WTC11 (cell line): ENCODE measurements at regions not wholly inside any gene's neighbourhood (a gene's known extent, or its start where the extent isn't known, plus 50 kb on each side); places are given as distances from the start of the nearest gene placed in this dataset.

Experiments used
- ATAC-seq: fragments of 200-7000 bp; cut with Tn5 transposase; 2 replicates; pipeline ENCODE4 v1.10.0; 2021; ENCODE audit warnings: mild to moderate bottlenecking, moderate library complexity
- CTCF ChIA-PET: fragments of 300-600 bp; sonication (Branson Sonifier 250); formaldehyde crosslinking; loops from one replicate; lab custom pipeline; 2021; ENCODE audit warnings: antibody characterized with exemption; lab: Charles Lee
- POLR2A ChIA-PET: fragments of 350-600 bp; sonication (Branson Sonifier 250); formaldehyde crosslinking; loops from one replicate; lab custom pipeline; 2021; ENCODE audit warnings: antibody characterized with exemption; lab: Charles Lee
- DNase-seq: peaks from one replicate; pipeline ENCODE4 v3.0.0; 2021; ENCODE audit warnings: low spot score
- H3K27ac Mint-ChIP-seq: 2 replicates; pipeline ENCODE4 v1.8.0; 2021; ENCODE audit warnings: mixed read lengths
- H3K27me3 Mint-ChIP-seq: 2 replicates; pipeline ENCODE4 v1.8.0; 2021; ENCODE audit warnings: low read depth, mild to moderate bottlenecking, moderate library complexity, mixed read lengths
- H3K36me3 Mint-ChIP-seq: 2 replicates; pipeline ENCODE4 v1.8.0; 2021; ENCODE audit warnings: mixed read lengths
- H3K4me1 Mint-ChIP-seq: 2 replicates; pipeline ENCODE4 v1.8.0; 2022; ENCODE audit warnings: mixed read lengths
- H3K4me3 Mint-ChIP-seq: 2 replicates; pipeline ENCODE4 v1.8.0; 2021; ENCODE audit warnings: mild to moderate bottlenecking, moderate library complexity, mixed read lengths
- H3K9me3 Mint-ChIP-seq: 2 replicates; pipeline ENCODE4 v1.8.0; 2021; ENCODE audit warnings: mixed read lengths
- HMGA2 ChIP-seq: fragments of 250-450 bp; sonication (Bioruptor Pico); IDR thresholded peaks from 2 replicates; pipeline ENCODE4 v1.4.0; 2021; ENCODE audit warnings: mild to moderate bottlenecking, moderate library complexity
- JUN ChIP-seq: sonication (generic); formaldehyde crosslinking; IDR thresholded peaks from 2 replicates; pipeline ENCODE4 v1.8.0; 2023; ENCODE audit warnings: mild to moderate bottlenecking, missing genetic modification reagents
- MXD4 ChIP-seq: fragments of 250-450 bp; sonication (Bioruptor Pico); IDR thresholded peaks from 2 replicates; pipeline ENCODE4 v1.8.0; 2021; ENCODE audit warnings: mild to moderate bottlenecking, moderate library complexity, borderline replicate concordance
- NR1H2 ChIP-seq: sonication (generic); formaldehyde crosslinking; IDR thresholded peaks from 2 replicates; pipeline ENCODE4 v1.9.0; 2021; ENCODE audit warnings: mild to moderate bottlenecking, moderate library complexity, missing genetic modification reagents
- OVOL2 ChIP-seq: fragments of 250-450 bp; sonication (Bioruptor Pico); IDR thresholded peaks from 2 replicates; pipeline ENCODE4 v1.9.0; 2021; ENCODE audit warnings: mild to moderate bottlenecking, borderline replicate concordance
- RORB ChIP-seq: fragments of 250-450 bp; sonication (Bioruptor Pico); IDR thresholded peaks from 2 replicates; pipeline ENCODE4 v1.9.0; 2021; ENCODE audit warnings: mild to moderate bottlenecking
- SMAD4 ChIP-seq: sonication (generic); formaldehyde crosslinking; IDR thresholded peaks from 2 replicates; pipeline ENCODE4 v1.8.0; 2022; ENCODE audit warnings: mild to moderate bottlenecking, missing genetic modification reagents
- TCF7 ChIP-seq: sonication (generic); formaldehyde crosslinking; IDR thresholded peaks from 2 replicates; pipeline ENCODE4 v1.8.0; 2022; ENCODE audit warnings: mild to moderate bottlenecking, low read depth, missing genetic modification reagents, moderate library complexity
- ZBTB21 ChIP-seq: sonication (generic); formaldehyde crosslinking; IDR thresholded peaks from 2 replicates; pipeline ENCODE4 v1.8.1; 2023; ENCODE audit warnings: mild to moderate bottlenecking, missing genetic modification reagents, borderline replicate concordance
- ZNF396 ChIP-seq: fragments of 250-450 bp; sonication (Bioruptor Pico); IDR thresholded peaks from 2 replicates; pipeline ENCODE4 v1.8.0; 2021; ENCODE audit warnings: mild to moderate bottlenecking, moderate library complexity, borderline replicate concordance
- TF ChIP-seq, protein P1 (sequence below): fragments of 250-450 bp; sonication (Bioruptor Pico); IDR thresholded peaks from 2 replicates; pipeline ENCODE4 v1.9.0; 2021; ENCODE audit warnings: mild to moderate bottlenecking, borderline replicate concordance
- TF ChIP-seq, protein P2 (sequence below): sonication (generic); formaldehyde crosslinking; IDR thresholded peaks from 2 replicates; pipeline ENCODE4 v1.8.1; 2023; ENCODE audit warnings: mild to moderate bottlenecking, missing genetic modification reagents, moderate library complexity
- TF ChIP-seq, protein P3 (sequence below): fragments of 250-450 bp; sonication (Bioruptor Pico); IDR thresholded peaks from 2 replicates; pipeline ENCODE4 v1.8.0; 2021; ENCODE audit warnings: mild to moderate bottlenecking
- TF ChIP-seq, protein P4 (sequence below): fragments of 250-450 bp; sonication (Bioruptor Pico); IDR thresholded peaks from 2 replicates; pipeline ENCODE4 v1.9.0; 2021; ENCODE audit warnings: mild to moderate bottlenecking
- TF ChIP-seq, protein P5 (sequence below): sonication (generic); formaldehyde crosslinking; IDR thresholded peaks from 2 replicates; pipeline ENCODE4 v1.8.1; 2023; ENCODE audit warnings: mild to moderate bottlenecking, missing genetic modification reagents

DNA sequence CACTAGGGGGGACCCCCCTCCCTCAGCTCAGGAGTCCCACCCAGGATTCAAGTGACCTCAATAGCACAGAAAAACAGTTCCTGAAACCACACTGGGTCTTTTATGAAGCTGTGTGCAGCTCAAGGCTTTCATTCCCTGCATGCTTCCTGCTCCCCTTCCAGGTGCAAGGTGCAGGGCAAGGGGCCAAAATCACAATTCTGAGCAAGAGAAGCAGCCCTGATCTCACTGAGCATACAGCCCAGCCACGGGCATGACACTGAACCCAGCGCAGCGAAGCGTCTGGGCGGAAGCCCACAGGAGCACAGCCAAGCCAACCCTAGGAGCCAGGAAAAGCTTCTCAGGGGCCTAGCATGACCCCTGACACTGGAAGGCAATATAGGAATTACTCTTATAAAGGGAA lies 62.9 kb downstream of the IRX2 start (continued):
- TF ChIP-seq, protein P1, sequence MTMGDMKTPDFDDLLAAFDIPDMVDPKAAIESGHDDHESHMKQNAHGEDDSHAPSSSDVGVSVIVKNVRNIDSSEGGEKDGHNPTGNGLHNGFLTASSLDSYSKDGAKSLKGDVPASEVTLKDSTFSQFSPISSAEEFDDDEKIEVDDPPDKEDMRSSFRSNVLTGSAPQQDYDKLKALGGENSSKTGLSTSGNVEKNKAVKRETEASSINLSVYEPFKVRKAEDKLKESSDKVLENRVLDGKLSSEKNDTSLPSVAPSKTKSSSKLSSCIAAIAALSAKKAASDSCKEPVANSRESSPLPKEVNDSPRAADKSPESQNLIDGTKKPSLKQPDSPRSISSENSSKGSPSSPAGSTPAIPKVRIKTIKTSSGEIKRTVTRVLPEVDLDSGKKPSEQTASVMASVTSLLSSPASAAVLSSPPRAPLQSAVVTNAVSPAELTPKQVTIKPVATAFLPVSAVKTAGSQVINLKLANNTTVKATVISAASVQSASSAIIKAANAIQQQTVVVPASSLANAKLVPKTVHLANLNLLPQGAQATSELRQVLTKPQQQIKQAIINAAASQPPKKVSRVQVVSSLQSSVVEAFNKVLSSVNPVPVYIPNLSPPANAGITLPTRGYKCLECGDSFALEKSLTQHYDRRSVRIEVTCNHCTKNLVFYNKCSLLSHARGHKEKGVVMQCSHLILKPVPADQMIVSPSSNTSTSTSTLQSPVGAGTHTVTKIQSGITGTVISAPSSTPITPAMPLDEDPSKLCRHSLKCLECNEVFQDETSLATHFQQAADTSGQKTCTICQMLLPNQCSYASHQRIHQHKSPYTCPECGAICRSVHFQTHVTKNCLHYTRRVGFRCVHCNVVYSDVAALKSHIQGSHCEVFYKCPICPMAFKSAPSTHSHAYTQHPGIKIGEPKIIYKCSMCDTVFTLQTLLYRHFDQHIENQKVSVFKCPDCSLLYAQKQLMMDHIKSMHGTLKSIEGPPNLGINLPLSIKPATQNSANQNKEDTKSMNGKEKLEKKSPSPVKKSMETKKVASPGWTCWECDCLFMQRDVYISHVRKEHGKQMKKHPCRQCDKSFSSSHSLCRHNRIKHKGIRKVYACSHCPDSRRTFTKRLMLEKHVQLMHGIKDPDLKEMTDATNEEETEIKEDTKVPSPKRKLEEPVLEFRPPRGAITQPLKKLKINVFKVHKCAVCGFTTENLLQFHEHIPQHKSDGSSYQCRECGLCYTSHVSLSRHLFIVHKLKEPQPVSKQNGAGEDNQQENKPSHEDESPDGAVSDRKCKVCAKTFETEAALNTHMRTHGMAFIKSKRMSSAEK (CRISPR knock-in tag) = no peak
- TF ChIP-seq, protein P2, sequence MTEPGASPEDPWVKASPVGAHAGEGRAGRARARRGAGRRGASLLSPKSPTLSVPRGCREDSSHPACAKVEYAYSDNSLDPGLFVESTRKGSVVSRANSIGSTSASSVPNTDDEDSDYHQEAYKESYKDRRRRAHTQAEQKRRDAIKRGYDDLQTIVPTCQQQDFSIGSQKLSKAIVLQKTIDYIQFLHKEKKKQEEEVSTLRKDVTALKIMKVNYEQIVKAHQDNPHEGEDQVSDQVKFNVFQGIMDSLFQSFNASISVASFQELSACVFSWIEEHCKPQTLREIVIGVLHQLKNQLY = no peak
- TF ChIP-seq, protein P3, sequence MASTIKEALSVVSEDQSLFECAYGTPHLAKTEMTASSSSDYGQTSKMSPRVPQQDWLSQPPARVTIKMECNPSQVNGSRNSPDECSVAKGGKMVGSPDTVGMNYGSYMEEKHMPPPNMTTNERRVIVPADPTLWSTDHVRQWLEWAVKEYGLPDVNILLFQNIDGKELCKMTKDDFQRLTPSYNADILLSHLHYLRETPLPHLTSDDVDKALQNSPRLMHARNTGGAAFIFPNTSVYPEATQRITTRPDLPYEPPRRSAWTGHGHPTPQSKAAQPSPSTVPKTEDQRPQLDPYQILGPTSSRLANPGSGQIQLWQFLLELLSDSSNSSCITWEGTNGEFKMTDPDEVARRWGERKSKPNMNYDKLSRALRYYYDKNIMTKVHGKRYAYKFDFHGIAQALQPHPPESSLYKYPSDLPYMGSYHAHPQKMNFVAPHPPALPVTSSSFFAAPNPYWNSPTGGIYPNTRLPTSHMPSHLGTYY (CRISPR knock-in tag) = no peak
- TF ChIP-seq NR1H2 (CRISPR knock-in tag) = no peak
- TF ChIP-seq RORB = no peak
- no peak for TF ChIP-seq ZBTB21 (CRISPR knock-in tag)
- TF ChIP-seq HMGA2 (CRISPR knock-in tag) = no peak
- no peak for TF ChIP-seq TCF7
- TF ChIP-seq, all 79 proteins: peak for 0

DNA sequence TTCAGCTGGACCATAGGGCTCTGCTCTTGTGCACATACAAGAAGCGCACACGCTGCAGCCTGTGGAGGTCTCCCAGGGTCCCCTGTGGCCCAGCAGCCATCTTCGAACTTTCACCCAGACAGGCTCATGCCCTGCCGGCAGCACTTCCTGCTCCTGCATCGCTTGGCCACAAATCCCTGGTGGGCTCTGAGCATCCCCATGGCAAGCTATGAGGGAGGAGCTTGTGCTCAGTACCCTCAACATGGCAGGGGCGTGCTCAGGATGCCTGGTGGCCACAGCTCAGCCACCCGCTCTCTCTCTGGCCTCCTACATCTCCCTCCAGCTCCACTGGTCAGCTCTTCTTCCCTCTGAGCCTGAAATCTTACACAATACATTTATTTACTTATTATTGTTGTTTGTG lies 63.7 kb downstream of the IRX2 start:
- ChIA-PET CTCF (no interaction called here), POLR2A (no interaction called here)
- no peak for ATAC-seq
- Mint-ChIP-seq H3K9me3 (peaks cover 22% of the 10 kb centered on the region), H3K36me3 (0 out of 2 replicates have a peak, but pooled peaks cover 4% of the 10 kb centered on the region), H3K4me1 (no peaks in the 10 kb centered on the region), H3K27ac (no peak overlapping the region), H3K27me3 (peaks cover 3% of the 10 kb centered on the region; the same call in 1 of the 2 replicates), H3K4me3 (no peak overlapping the region)
- TF ChIP-seq, protein P4, sequence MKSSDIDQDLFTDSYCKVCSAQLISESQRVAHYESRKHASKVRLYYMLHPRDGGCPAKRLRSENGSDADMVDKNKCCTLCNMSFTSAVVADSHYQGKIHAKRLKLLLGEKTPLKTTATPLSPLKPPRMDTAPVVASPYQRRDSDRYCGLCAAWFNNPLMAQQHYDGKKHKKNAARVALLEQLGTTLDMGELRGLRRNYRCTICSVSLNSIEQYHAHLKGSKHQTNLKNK (CRISPR knock-in tag) = no peak
- TF ChIP-seq SMAD4 = no peak
- TF ChIP-seq, protein P5, sequence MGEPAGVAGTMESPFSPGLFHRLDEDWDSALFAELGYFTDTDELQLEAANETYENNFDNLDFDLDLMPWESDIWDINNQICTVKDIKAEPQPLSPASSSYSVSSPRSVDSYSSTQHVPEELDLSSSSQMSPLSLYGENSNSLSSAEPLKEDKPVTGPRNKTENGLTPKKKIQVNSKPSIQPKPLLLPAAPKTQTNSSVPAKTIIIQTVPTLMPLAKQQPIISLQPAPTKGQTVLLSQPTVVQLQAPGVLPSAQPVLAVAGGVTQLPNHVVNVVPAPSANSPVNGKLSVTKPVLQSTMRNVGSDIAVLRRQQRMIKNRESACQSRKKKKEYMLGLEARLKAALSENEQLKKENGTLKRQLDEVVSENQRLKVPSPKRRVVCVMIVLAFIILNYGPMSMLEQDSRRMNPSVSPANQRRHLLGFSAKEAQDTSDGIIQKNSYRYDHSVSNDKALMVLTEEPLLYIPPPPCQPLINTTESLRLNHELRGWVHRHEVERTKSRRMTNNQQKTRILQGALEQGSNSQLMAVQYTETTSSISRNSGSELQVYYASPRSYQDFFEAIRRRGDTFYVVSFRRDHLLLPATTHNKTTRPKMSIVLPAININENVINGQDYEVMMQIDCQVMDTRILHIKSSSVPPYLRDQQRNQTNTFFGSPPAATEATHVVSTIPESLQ (CRISPR knock-in tag) = no peak
- TF ChIP-seq JUN (CRISPR knock-in tag) = no peak
- no peak for TF ChIP-seq ZNF396 (CRISPR knock-in tag)
- TF ChIP-seq OVOL2 (CRISPR knock-in tag) = no peak
- no peak for TF ChIP-seq MXD4 (CRISPR knock-in tag)
- TF ChIP-seq, protein P3 (CRISPR knock-in tag) = no peak
- DNase-seq = no peak
